GM19193 (cell line): ENCODE measurements at regions not wholly inside any gene's neighbourhood (a gene's known extent, or its start where the extent isn't known, plus 50 kb on each side); places are given as distances from the start of the nearest gene placed in this dataset.

Experiments used
- POLR2A ChIP-seq: IDR thresholded peaks from 4 replicates; pipeline ENCODE4 v1.6.1; 2011; ENCODE audit not compliant: insufficient read depth, insufficient read length; ENCODE audit errors: extremely low read depth

DNA sequence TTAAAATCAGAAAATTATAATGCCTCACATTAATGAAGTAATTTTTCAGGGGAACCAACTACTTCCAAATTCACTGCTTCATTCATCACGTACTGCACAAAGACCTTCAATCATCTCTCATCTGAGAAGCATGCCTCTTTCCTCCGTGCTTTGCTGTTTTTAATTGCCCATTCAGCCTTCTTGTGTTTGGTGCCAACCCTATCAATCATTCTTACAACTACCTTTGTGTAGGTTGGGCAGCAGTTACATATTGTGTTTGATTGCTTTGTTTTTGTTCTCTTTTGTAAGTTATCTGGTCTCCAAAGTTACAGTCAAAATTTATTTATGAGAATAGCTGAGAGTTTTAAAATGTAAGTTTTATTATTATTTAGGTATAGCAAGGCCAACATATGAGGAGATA lies 549.0 kb upstream of the SLC8A1 start:
- no peak for TF ChIP-seq POLR2A

- TF ChIP-seq POLR2A: no peak
Observed at GRCh38 chr2:41004700-41005099, 552.8 kb upstream of the SLC8A1 start.

DNA sequence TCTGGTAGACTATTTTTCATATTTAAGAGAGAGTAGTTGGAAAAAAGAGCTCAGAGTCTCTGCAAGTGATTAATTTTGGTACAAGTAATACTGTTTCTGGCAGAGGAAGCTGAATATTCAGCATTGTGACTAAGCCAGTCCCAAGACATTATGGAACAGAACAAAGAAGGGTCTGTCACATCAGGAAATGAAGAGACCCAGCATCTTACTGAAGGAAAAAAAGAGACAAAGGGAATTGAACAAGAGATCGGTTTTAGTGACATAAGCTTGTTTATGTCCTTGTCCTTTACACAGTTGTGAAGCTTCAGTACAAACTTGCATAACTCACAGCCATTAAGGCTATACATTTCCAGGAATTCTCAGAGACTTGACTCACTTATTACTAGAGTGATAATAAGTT lies 568.5 kb upstream of the SLC8A1 start:
- TF ChIP-seq POLR2A: no peak

GRCh38 chr2:41024816-41025215 lies 572.9 kb upstream of the SLC8A1 start:
- TF ChIP-seq POLR2A: no peak

DNA sequence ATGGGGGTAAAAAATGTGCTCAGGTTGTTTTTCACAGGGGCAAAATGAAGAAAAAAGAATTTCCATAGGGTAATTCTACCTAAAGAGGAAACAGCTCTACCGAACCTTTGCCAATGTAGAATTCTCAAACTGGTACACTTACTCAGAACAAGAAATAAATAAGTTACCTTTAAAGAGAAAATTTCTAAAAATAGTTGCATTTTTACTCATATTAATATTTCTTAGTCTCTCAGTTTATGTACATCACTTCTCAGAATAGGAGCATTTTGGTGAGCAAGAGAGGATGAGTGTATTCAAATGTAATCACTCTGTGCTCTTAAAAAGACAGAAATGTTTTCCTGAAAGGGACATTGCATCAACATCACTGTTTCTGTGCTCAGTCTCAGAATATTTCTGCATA lies 574.7 kb upstream of the SLC8A1 start:
- no peak for TF ChIP-seq POLR2A

DNA sequence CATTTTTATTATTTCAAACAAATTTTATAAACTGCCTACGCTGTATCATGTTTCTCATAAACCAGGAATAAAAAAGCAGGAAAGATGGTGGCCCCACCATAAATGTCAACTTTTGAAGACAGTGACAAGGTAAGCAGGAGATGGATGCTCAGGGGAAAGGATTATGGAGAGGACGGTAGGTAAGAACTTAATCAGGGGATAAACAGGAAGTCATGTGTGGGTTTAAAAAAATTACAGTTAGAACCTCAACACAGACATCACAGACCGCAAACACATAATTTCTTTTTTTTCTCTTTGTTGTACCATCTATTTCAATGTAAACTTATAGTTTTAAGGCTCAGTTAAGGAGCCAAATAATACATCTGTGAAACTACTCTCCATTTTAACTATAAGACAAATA lies 575.2 kb upstream of the SLC8A1 start:
- no peak for TF ChIP-seq POLR2A

DNA sequence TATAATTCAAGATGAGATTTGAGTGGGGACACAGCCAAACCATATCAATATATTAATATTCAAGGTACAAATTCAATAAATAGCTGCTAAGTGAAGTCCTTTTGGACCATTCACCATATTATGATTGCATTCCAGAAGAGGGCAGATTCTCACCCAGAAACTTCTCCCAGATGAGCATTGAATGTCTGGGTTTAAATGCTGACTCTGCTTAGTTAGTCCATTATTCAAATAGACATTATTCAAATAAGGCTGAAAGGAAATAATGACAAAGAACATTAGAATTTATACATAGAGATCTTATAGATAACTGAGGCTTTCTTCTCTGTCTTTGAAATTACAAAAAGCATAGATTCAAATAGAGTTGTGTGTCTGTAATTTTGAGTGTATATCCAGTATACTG lies 579.4 kb upstream of the SLC8A1 start:
- no peak for TF ChIP-seq POLR2A

- TF ChIP-seq POLR2A: no peak
Observed at GRCh38 chr2:41032715-41033114, 580.8 kb upstream of the SLC8A1 start.

GRCh38 chr2:41033127-41033526 lies 581.2 kb upstream of the SLC8A1 start:
- no peak for TF ChIP-seq POLR2A

DNA sequence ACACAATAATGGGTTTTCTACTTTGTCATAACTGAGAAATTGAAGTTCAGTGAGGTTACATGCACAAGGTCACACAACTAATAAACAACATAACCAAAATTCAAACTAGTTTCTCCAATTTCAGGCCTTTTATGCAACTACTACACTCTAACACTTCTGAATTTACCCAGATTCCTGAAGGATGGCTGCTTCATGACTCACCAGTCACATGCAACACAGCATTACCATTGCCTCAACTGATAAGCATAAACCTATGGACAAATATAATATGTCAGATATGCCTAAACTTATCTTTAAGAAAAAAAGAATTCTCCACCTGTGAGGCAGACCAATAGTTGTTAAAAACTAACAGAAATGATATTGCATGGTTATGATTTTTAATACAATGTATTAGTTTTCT lies 586.5 kb upstream of the SLC8A1 start:
- no peak for TF ChIP-seq POLR2A

GRCh38 chr2:41040782-41041520 lies 589.1 kb upstream of the SLC8A1 start:
- no peak for TF ChIP-seq POLR2A

DNA sequence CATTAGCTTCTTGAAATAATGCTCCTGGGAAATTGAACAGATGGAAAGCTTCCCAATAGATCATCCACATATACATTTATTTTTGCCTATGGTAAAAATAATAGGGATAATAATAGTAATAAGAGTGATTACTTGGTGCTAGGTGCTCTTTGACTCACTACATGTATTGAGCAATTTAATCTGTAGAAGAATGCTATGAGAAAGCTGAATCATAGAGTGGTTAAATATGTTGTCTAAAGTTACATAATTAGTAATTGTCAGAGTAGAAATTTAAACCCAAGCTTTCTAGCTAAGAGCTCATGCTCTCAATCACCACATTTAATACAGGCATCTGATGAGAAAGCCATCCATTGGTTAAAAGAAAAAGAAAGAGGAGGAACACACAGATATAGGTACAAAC lies 590.5 kb upstream of the SLC8A1 start:
- no peak for TF ChIP-seq POLR2A

- no peak for TF ChIP-seq POLR2A
Observed at GRCh38 chr2:41061356-41061755, 609.5 kb upstream of the SLC8A1 start.

GRCh38 chr2:41062336-41062735 lies 610.4 kb upstream of the SLC8A1 start:
- no peak for TF ChIP-seq POLR2A

GRCh38 chr2:41066168-41066567 lies 614.3 kb upstream of the SLC8A1 start:
- no peak for TF ChIP-seq POLR2A

DNA sequence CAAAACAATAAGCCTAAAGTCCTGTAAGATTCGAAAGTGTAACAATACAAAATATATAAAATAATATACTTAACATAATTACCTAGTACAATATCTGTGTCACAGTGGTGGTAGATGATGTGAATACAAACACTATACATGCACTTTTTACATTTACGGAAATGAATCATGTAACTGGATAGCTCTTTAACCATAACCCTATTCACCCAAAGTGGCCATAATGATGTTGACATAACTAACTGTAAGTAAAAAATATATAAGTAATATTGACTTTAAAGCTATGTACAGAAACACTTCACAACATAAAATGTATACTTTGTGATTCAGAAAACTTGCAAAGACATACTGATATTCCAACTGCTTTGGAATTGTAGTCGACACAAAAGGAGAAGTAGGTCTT lies 616.9 kb upstream of the SLC8A1 start:
- no peak for TF ChIP-seq POLR2A

GRCh38 chr2:41078341-41078740 lies 626.5 kb upstream of the SLC8A1 start:
- TF ChIP-seq POLR2A: no peak
